Liver (tissue), 8 donors: ENCODE measurements at regions not wholly inside any gene's neighbourhood (a gene's known extent, or its start where the extent isn't known, plus 50 kb on each side); places are given as distances from the start of the nearest gene placed in this dataset.

ENCODE experiments used
- DNase-seq: peaks from one replicate; pipeline ENCODE4 v3.0.0-alpha.2; 2017; ENCODE audit warnings: low spot score
- H3K27ac ChIP-seq, 2 donors: one replicate each; pipeline ENCODE4 v1.7.0; 2013; ENCODE audit warnings: inconsistent platforms in 2 of 2, low read length in 2 of 2, control low read depth in 1 of 2, low read depth in 1 of 2, mild to moderate bottlenecking in 1 of 2
- H3K27me3 ChIP-seq, 4 donors: one replicate each; pipeline versions ENCODE4 v1.6.1 to v1.7.0; 2013; ENCODE audit warnings: low read length in 3 of 4, inconsistent platforms in 1 of 4, mild to moderate bottlenecking in 1 of 4, moderate library complexity in 1 of 4; ENCODE audit not compliant: control insufficient read depth in 4 of 4, insufficient read depth in 4 of 4
- H3K36me3 ChIP-seq, 4 donors: one replicate each; pipeline versions ENCODE4 v1.6.1 to v1.7.0; 2013; ENCODE audit warnings: low read length in 3 of 4, mild to moderate bottlenecking in 3 of 4, low read depth in 1 of 4, moderate library complexity in 1 of 4; ENCODE audit not compliant: control insufficient read depth in 4 of 4, insufficient read depth in 3 of 4
- H3K4me1 ChIP-seq, 4 donors: one replicate each; pipeline versions ENCODE4 v1.6.1 to v1.7.0; 2013; ENCODE audit warnings: low read length in 3 of 4, mild to moderate bottlenecking in 3 of 4, moderate library complexity in 1 of 4; ENCODE audit not compliant: control insufficient read depth in 4 of 4, insufficient read depth in 4 of 4
- H3K4me3 ChIP-seq, 3 donors: one replicate each; pipeline versions ENCODE4 v1.6.1 to v1.7.0; 2013; ENCODE audit warnings: low read length in 3 of 3, control low read depth in 1 of 3, low read depth in 1 of 3, mild to moderate bottlenecking in 1 of 3
- H3K9ac ChIP-seq, 2 donors: one replicate each; pipeline ENCODE4 v1.7.0; 2013; ENCODE audit warnings: low read length in 2 of 2, mild to moderate bottlenecking in 2 of 2, moderate library complexity in 2 of 2, control low read depth in 1 of 2, low read depth in 1 of 2
- H3K9me3 ChIP-seq, 4 donors: one replicate each; pipeline versions ENCODE4 v1.6.1 to v1.7.0; 2013; ENCODE audit warnings: low read length in 3 of 4; ENCODE audit not compliant: control insufficient read depth in 4 of 4
- EGR1 ChIP-seq, 2 donors: IDR thresholded peaks; 2 replicates each; pipeline ENCODE4 v1.6.1; 2016 to 2018; ENCODE audit warnings: antibody characterized with exemption in 2 of 2, low read depth in 2 of 2
- FOXA1 ChIP-seq: IDR thresholded peaks from 2 replicates; pipeline ENCODE4 v1.6.1; 2016; ENCODE audit warnings: antibody characterized with exemption
- HNF4A ChIP-seq, 2 donors: conservative IDR thresholded peaks; 2 replicates each; pipeline ENCODE4 v1.6.1; 2016; ENCODE audit warnings: antibody characterized with exemption in 2 of 2, mild to moderate bottlenecking in 2 of 2
- HNF4G ChIP-seq: IDR thresholded peaks from 2 replicates; pipeline ENCODE4 v1.6.1; 2016; ENCODE audit warnings: antibody characterized with exemption
- JUND ChIP-seq, 2 donors: IDR thresholded peaks; 2 replicates each; pipeline ENCODE4 v1.6.1; 2016; ENCODE audit warnings: antibody characterized with exemption in 2 of 2
- NR2F2 ChIP-seq: IDR thresholded peaks from 2 replicates; pipeline ENCODE4 v1.6.1; 2016; ENCODE audit warnings: antibody characterized with exemption
- RAD21 ChIP-seq, 2 donors: IDR thresholded peaks; 2 replicates each; pipeline ENCODE4 v1.6.1; 2016; ENCODE audit warnings: antibody characterized with exemption in 2 of 2, mild to moderate bottlenecking in 2 of 2
- RXRA ChIP-seq, 2 donors: IDR thresholded peaks; 2 replicates each; pipeline ENCODE4 v1.6.1; 2017 to 2018; ENCODE audit warnings: antibody characterized with exemption in 2 of 2, mild to moderate bottlenecking in 1 of 2
- SP1 ChIP-seq: IDR thresholded peaks from 2 replicates; pipeline ENCODE4 v1.6.1; 2018; ENCODE audit warnings: antibody characterized with exemption, mild to moderate bottlenecking
- TAF1 ChIP-seq: conservative IDR thresholded peaks from 2 replicates; pipeline ENCODE4 v1.6.1; 2016; ENCODE audit warnings: antibody characterized with exemption, mild to moderate bottlenecking
- YY1 ChIP-seq: IDR thresholded peaks from 2 replicates; pipeline ENCODE4 v1.6.1; 2016; ENCODE audit warnings: antibody characterized with exemption, mild to moderate bottlenecking
- WGBS: extraction: QIAGEN DNeasy Blood & Tissue Kit; methylation state at CpG from one replicate; pipeline ENCODE4 v1.1.7; 2013; 5-methylcytosine and 5-hydroxymethylcytosine counted together
- TF ChIP-seq, protein P1 (sequence below): IDR thresholded peaks from 2 replicates; pipeline ENCODE4 v1.6.1; 2016; ENCODE audit warnings: antibody characterized with exemption
- TF ChIP-seq, protein P2 (sequence below): IDR thresholded peaks from 2 replicates; pipeline ENCODE4 v1.6.1; 2016; ENCODE audit warnings: antibody characterized with exemption, mild to moderate bottlenecking
- TF ChIP-seq, protein P3 (sequence below): IDR thresholded peaks from 2 replicates; pipeline ENCODE4 v1.6.1; 2016; ENCODE audit warnings: antibody characterized with exemption
- TF ChIP-seq, protein P4 (sequence below): fragments of 150-350 bp; IDR thresholded peaks from 2 replicates; pipeline ENCODE4 v1.5.1; 2017; ENCODE audit warnings: improper control_type of control experiment, low read depth, low read length; ENCODE audit not compliant: missing input control
- donor health status: healthy.
- donor health status: healthy.
- donor health status: healthy.
- donor health status: healthy.
- donor health status: healthy.

- TF ChIP-seq, protein P1, sequence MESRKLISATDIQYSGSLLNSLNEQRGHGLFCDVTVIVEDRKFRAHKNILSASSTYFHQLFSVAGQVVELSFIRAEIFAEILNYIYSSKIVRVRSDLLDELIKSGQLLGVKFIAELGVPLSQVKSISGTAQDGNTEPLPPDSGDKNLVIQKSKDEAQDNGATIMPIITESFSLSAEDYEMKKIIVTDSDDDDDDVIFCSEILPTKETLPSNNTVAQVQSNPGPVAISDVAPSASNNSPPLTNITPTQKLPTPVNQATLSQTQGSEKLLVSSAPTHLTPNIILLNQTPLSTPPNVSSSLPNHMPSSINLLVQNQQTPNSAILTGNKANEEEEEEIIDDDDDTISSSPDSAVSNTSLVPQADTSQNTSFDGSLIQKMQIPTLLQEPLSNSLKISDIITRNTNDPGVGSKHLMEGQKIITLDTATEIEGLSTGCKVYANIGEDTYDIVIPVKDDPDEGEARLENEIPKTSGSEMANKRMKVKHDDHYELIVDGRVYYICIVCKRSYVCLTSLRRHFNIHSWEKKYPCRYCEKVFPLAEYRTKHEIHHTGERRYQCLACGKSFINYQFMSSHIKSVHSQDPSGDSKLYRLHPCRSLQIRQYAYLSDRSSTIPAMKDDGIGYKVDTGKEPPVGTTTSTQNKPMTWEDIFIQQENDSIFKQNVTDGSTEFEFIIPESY: no peak
- TF ChIP-seq EGR1 (IDR thresholded peaks at IDR 0.05; ENCODE audit: low read depth in 2 of 2) (no peak), HNF4A (conservative IDR thresholded peaks at IDR 0.05) (no peak)
- TF ChIP-seq, protein P2, sequence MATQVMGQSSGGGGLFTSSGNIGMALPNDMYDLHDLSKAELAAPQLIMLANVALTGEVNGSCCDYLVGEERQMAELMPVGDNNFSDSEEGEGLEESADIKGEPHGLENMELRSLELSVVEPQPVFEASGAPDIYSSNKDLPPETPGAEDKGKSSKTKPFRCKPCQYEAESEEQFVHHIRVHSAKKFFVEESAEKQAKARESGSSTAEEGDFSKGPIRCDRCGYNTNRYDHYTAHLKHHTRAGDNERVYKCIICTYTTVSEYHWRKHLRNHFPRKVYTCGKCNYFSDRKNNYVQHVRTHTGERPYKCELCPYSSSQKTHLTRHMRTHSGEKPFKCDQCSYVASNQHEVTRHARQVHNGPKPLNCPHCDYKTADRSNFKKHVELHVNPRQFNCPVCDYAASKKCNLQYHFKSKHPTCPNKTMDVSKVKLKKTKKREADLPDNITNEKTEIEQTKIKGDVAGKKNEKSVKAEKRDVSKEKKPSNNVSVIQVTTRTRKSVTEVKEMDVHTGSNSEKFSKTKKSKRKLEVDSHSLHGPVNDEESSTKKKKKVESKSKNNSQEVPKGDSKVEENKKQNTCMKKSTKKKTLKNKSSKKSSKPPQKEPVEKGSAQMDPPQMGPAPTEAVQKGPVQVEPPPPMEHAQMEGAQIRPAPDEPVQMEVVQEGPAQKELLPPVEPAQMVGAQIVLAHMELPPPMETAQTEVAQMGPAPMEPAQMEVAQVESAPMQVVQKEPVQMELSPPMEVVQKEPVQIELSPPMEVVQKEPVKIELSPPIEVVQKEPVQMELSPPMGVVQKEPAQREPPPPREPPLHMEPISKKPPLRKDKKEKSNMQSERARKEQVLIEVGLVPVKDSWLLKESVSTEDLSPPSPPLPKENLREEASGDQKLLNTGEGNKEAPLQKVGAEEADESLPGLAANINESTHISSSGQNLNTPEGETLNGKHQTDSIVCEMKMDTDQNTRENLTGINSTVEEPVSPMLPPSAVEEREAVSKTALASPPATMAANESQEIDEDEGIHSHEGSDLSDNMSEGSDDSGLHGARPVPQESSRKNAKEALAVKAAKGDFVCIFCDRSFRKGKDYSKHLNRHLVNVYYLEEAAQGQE: no peak
- Histone ChIP-seq H3K9me3 (no peaks in the 10 kb centered on the region), H3K9ac (no peak overlapping the region), H3K27me3 (no peaks in the 10 kb centered on the region), H3K36me3 (no peaks in the 10 kb centered on the region), H3K27ac (no peak overlapping the region), H3K4me3 (no peak overlapping the region), H3K4me1 (no peaks in the 10 kb centered on the region)
- DNase-seq: no peak
- 76% methylated on average over 5 of the region's 5 CpGs for WGBS
These were observed 88.1 kb downstream of the RSPH3 start for GRCh38 chr6:158911746-158912480.

DNA sequence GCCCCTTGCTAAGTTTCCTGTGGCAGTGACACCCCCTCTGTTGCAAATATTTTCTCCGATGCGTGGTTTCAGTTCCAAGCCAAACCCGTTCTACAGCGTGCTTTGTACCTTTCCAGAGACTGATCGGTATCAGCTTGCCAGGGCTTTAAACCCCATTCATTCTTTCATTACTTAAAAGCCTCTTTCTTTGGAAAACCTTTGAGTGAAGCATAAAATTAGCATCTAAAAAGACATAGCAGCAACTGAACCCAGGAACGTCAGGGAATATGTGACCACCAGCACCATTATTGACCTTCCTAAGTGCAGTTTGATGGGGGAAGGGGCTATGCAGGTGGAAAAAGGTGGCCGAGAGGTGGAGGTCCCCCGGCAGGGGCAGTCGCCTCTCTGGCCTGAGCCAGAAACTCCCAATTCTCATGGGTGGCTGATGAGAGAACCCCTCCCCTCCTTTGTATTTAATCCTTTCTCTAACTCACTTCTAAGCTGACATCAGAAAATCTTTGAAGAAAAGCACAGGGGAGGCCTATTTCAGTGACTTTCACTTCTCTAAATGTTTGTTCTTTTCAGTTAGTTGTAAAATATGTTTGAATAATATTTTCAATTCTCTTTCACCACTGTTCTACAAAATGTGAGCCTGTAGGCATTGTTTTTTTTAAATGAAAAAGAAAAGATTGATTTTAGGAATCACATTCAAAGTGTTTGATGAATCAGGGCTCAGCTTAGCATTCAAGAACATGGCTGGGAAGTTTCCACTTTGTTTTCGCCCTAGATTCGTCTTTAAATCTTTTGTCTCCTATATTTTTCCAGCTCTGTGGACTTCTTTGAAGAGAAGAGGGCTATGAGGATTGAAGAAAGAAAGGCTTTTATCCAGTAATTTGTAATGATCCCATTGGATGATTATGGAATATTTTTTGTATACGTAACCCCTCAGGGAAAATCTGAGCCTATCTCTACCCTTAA is 89.2 kb downstream of the RSPH3 start:
- Histone ChIP-seq H3K4me3 (no peak overlapping the region), H3K27me3 (no peaks in the 10 kb centered on the region), H3K36me3 (no peaks in the 10 kb centered on the region), H3K9me3 (peaks cover 0 to 2% (median 1%) of the 10 kb centered on the region in 4 donors), H3K27ac (no peak overlapping the region), H3K4me1 (no peaks in the 10 kb centered on the region), H3K9ac (no peak overlapping the region)
- DNase-seq: no peak
- WGBS: 58% methylated on average over 12 of the region's 12 CpGs
- no peak for TF ChIP-seq HNF4A (conservative IDR thresholded peaks at IDR 0.05)
- TF ChIP-seq HNF4G: no peak
- no peak for TF ChIP-seq JUND (IDR thresholded peaks at IDR 0.05)
- TF ChIP-seq RXRA (IDR thresholded peaks at IDR 0.05): no peak
- TF ChIP-seq, protein P3, sequence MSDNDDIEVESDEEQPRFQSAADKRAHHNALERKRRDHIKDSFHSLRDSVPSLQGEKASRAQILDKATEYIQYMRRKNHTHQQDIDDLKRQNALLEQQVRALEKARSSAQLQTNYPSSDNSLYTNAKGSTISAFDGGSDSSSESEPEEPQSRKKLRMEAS: no peak
- TF ChIP-seq, protein P2: no peak
- no peak for TF ChIP-seq FOXA1
- no peak for TF ChIP-seq SP1
- TF ChIP-seq, protein P1: no peak
- no peak for TF ChIP-seq EGR1 (IDR thresholded peaks at IDR 0.05; ENCODE audit: low read depth in 2 of 2)
- TF ChIP-seq, protein P4, sequence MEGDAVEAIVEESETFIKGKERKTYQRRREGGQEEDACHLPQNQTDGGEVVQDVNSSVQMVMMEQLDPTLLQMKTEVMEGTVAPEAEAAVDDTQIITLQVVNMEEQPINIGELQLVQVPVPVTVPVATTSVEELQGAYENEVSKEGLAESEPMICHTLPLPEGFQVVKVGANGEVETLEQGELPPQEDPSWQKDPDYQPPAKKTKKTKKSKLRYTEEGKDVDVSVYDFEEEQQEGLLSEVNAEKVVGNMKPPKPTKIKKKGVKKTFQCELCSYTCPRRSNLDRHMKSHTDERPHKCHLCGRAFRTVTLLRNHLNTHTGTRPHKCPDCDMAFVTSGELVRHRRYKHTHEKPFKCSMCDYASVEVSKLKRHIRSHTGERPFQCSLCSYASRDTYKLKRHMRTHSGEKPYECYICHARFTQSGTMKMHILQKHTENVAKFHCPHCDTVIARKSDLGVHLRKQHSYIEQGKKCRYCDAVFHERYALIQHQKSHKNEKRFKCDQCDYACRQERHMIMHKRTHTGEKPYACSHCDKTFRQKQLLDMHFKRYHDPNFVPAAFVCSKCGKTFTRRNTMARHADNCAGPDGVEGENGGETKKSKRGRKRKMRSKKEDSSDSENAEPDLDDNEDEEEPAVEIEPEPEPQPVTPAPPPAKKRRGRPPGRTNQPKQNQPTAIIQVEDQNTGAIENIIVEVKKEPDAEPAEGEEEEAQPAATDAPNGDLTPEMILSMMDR: no peak
- TF ChIP-seq TAF1: no peak
- no peak for TF ChIP-seq NR2F2
- TF ChIP-seq YY1: no peak
- TF ChIP-seq RAD21 (IDR thresholded peaks at IDR 0.05): no peak
